Ovary (tissue), 3 donors: ENCODE measurements at regions not wholly inside any gene's neighbourhood (a gene's known extent, or its start where the extent isn't known, plus 50 kb on each side); places are given as distances from the start of the nearest gene placed in this dataset.

ENCODE experiments used
- EP300 ChIP-seq: sonication (generic); formaldehyde crosslinking; IDR thresholded peaks from one replicate; pipeline ENCODE4 v1.6.1; 2017; ENCODE audit warnings: antibody characterized with exemption
- POLR2A ChIP-seq: fragments of 450-650 bp; IDR thresholded peaks from one replicate; pipeline ENCODE4 v1.6.1; 2017; ENCODE audit warnings: antibody characterized with exemption, mild to moderate bottlenecking, moderate library complexity
- TF ChIP-seq, protein P1 (sequence below), 3 donors: fragments of 450-650 bp in 2 of 3; fragments of 200-600 bp in 1 of 3; IDR thresholded peaks; one replicate each; pipeline versions ENCODE4 v1.5.1 to v1.8.0; 2016 to 2022; ENCODE audit warnings: antibody characterized with exemption in 3 of 3, mild to moderate bottlenecking in 1 of 3
- donor health status: DM: no; HTN: no; CAD: no.

GRCh38 chr4:170776983-170777382 is 687.2 kb upstream of the AADAT start:
- TF ChIP-seq EP300: no peak
- TF ChIP-seq, protein P1, sequence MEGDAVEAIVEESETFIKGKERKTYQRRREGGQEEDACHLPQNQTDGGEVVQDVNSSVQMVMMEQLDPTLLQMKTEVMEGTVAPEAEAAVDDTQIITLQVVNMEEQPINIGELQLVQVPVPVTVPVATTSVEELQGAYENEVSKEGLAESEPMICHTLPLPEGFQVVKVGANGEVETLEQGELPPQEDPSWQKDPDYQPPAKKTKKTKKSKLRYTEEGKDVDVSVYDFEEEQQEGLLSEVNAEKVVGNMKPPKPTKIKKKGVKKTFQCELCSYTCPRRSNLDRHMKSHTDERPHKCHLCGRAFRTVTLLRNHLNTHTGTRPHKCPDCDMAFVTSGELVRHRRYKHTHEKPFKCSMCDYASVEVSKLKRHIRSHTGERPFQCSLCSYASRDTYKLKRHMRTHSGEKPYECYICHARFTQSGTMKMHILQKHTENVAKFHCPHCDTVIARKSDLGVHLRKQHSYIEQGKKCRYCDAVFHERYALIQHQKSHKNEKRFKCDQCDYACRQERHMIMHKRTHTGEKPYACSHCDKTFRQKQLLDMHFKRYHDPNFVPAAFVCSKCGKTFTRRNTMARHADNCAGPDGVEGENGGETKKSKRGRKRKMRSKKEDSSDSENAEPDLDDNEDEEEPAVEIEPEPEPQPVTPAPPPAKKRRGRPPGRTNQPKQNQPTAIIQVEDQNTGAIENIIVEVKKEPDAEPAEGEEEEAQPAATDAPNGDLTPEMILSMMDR (IDR thresholded peaks at IDR 0.05): no peak
- no peak for TF ChIP-seq POLR2A
